Loucy (cell line): ENCODE measurements at regions not wholly inside any gene's neighbourhood (a gene's known extent, or its start where the extent isn't known, plus 50 kb on each side); places are given as distances from the start of the nearest gene placed in this dataset.

Source experiments
- CTCF ChIP-seq: fragments of 200-600 bp; sonication (generic); conservative IDR thresholded peaks from 2 replicates; pipeline ENCODE4 v1.5.1; 2014; ENCODE audit warnings: mild to moderate bottlenecking, antibody characterized with exemption, low read length
- EZH2phosphoT487 ChIP-seq: fragments of 200-600 bp; IDR thresholded peaks from 2 replicates; pipeline ENCODE4 v1.6.1; 2018; ENCODE audit warnings: antibody characterized with exemption, mild to moderate bottlenecking, moderate library complexity, borderline replicate concordance

GRCh38 chr14:29078810-29079522 is 312.4 kb downstream of the FOXG1 start:
- TF ChIP-seq CTCF, result no peak
- no peak for TF ChIP-seq EZH2phosphoT487
